GM21360 (cell line): ENCODE measurements at regions not wholly inside any gene's neighbourhood (a gene's known extent, or its start where the extent isn't known, plus 50 kb on each side); places are given as distances from the start of the nearest gene placed in this dataset.
"Not testable (repeated sequence)": the region's sequence is repeated elsewhere in the genome, so short reads cannot be mapped to it uniquely, and the experiment has no call there.

ENCODE experiments used
- ATAC-seq: cut with Tn5 transposase; IDR thresholded peaks from one replicate; pipeline ENCODE4 v1.9.1; 2021; ENCODE audit warnings: mild to moderate bottlenecking, moderate library complexity; ENCODE audit not compliant: unreplicated experiment

DNA sequence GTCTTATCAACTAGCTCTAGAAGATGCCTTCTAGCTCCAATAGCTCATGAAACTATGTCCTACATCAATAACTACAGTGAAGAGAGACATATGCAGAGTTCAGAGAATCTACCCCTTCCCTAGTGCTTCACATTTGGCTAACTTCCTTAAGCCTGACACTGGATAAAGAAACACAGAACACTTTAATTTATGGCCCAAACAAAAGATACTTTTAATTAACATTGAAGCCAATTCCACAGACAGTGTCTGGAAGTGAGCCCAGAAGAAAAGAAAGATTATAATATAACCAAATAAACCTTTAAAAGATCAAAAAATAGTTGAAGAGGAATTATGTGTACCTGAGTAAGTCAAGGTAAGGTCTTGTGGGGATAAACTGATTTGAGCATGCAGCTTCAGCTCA, 255.2 kb downstream of the C11orf87 start:
- ATAC-seq = no peak

DNA sequence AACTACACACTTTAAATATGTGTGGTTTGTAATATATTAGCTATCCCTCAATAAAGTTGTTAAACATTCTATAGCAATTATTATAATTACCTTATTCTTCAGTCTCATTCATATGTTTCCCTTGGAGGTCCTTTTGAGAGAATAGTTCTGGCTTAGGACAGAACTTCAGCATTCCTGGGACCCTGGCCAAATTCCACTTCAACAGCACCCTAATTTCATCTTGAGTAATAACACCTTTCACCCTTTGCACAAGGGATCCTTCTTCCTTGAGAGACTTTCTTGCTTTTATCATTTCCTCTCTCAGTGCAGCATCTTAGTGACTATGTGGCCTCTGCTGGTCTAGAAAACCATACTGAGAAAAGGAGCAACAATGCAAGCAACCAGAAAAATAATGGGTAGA, 255.9 kb downstream of the C11orf87 start:
- no peak for ATAC-seq

DNA sequence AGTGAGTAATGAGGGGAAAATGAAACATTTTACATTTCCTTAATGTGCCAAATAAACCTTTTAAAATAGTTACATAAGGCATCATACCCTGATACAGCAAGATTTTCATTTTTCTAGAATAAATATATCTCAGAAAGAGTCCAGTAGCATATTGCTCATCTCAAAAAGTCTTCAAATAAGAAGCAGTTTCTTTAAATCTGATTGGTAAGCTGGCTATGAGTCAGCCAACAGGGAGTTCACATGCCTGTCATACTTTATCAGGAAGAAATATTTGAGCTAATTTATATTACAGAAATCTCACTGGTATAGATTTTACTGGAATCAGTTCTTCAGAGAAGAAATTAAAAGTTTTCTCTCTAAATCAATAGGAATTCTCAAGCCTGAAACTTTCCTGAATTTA, 258.1 kb downstream of the C11orf87 start:
- ATAC-seq = no peak

DNA sequence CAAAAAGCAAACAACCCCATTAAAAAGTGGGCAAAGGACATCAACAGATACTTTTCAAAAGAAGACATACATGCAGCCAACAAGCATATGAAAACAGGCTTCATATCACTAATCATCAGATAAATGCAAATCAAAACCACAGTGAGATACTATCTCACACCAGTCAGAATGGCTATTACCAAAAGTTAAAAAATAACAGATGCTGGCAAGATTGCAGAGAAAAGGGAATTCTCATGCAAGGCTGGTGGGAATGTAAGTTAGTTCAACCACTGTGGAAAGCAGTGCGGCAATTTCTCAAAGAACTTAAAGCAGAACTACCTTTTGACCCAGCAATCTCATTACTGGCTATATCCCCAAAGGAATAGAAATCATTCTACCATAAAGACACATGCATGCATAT, 260.8 kb downstream of the C11orf87 start:
- ATAC-seq = not testable (repeated sequence)

DNA sequence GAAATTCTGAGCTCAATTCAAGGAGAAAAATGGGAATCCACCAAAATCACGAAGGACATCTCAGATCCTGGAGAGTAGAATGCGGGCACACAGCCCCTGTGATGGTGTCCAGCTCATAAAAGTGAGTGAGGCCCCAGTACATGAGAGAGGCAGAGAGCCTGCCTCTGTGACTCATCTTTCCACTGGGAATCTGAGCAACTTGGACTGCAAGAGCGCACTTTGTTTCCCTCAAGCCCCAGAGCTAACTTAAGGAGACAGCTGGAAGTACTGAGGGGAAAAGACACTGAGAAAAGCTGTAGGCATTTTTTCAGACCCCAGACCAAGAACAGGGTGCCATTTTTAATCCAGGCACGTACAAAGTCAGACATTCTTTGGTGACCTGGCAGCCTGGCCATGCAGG, 273.7 kb downstream of the C11orf87 start:
- ATAC-seq = no peak

DNA sequence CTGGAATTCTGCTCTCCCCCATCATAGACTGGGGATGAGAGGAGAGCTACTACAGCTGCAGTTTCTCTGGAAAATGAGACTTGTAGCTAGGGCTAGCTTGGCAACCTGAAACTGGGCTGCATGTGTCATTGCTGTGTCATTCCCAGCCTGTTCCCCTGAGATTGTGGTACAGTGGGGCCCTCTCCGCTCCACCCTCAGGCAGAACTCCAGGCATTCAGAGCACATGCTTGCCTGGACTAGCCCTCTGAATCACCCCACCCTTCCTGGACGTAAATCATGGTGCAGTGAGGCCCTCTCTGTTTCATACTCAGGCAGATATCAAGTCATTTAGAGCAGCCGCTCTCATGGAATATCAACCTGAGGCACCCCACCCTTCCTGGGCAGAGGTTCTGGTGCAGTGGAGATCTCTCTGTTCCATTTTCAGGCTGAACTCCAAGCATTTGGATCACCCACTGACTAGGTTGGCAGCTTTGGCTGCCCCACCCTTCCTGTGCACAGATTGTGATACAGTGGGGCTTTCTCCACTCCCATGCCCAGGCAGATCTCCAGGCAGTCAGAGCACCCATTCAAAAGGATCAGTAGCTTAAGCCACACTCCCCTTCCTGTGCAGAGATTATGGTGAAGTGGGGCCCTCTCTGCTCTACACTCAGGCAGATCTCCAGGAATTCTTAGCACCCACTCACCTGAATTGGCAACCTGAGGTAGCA, 274.4 kb downstream of the C11orf87 start:
- ATAC-seq = no peak

DNA sequence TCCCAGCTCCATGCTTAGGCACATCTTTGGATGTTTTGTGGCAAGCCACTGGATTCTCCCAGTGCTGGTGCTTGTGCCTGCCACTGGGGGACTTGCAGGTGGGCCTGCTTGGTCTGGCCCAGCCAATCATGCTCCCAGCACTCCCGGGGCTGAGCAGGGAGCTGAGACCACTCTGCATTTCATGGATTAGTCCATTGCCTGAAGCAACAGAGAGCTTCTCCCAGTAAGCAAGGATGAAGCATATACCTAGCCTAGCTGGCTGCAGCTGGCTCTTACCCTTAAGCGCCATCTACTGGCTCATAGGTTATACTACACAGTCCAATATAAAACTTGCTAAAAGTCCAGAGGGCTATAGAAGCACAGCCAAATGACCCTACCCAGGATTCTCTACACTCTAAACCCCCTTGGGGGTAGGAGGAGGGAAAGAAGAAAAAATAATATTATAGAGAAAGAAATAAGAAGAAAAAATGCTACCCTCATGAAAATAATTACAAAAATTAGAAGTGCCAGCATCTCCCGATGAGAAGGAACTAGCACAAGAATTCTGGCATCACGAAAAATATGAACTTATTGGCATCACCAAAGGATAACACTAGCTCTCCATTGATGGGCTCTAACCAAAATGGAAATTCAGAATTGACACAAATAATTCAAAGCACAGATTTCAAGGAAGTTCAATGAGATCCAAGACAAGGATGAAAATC, 275.3 kb downstream of the C11orf87 start:
- peak; percentile 96 for ATAC-seq

DNA sequence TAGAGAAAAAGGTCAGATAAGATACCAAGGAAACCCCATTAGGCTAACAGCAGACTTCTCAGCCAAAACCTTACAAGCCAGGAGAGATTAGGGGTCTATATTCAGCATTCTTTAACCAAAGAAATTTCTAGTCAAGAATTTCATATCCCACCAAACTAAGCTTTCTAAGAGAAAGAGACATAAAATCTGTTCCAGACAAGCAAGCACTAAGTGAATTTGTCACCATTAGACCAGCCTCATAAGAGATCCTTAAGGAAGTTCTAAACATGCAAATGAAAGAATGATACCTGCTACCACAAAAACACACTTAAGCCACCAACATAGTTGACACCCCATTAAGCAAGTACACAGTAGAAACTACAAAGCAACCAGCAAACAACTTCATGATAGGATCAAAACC, 276.2 kb downstream of the C11orf87 start:
- no peak for ATAC-seq

DNA sequence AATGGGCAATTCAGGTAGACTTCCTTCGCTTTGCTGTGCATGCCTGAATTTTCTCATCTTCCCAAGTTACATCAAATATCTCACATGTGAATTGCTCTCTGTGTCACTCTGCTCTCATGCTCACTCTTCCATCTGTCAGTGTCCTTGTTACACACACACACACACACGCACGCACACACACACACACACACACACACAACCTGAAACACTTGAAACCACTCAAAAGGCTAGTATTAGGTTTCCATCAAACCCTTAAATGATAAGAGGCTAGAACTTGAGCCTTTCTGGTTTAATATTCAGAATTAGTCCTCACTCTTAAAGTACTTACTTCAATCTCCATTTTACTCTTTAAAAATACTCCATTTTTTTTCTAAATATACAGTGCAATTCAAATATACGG, 282.4 kb downstream of the C11orf87 start:
- ATAC-seq = no peak

DNA sequence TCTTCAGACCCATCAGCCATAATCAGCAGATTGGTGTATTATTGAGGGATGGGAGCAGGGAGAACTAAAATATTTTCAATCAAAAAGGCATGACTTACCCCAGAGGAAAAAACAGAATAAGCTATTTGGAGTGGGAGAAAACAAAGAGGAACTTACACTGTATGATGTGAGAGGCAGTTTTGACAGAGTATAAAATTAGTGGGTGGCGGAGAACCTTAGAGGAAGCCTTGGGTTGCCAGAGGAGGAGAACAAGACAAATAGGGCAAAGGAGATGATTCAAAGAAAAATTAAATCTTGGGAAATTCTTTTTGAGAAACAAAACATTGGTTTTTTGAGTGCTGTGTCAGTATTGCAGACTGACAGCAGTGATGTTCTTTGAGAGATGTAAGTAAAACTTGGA, 285.0 kb downstream of the C11orf87 start:
- no peak for ATAC-seq

DNA sequence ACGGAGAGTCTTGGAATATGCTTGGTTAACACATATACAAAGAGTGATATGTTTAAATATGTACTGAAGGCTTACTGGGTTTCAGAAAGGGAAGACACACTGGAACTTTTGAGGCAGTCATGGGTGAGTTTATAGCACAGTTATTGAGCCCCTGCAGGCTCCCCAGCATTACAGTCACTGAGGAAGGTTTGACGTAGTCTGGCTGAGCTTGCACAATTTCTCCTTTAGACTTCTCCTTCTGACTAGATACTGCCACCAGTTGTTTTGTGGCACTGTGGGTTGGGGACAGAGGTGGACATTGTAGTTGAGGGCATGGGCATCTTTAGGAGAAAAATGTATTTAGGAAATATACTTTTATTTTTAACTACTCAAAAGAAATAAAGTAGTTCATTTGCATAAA, 285.4 kb downstream of the C11orf87 start:
- ATAC-seq = no peak

DNA sequence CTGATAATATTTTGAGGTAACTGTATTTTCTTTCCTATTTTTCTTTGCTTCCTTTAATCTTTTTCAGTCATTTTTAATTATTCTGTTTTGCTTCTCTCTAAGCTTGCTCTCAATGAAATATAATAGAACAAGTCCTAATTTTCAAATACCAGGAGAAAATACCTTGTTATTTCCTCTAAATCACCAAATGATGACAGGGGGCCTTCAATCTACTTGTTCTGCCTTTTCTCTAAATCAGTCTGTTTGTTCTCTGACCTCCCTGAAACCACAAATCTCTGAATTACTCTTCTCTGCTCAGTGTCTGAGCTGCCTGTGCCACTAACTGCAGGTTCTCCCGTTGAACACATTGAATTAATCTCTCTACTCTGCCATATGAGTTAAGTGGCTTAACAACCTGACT, 286.2 kb downstream of the C11orf87 start:
- ATAC-seq = no peak

DNA sequence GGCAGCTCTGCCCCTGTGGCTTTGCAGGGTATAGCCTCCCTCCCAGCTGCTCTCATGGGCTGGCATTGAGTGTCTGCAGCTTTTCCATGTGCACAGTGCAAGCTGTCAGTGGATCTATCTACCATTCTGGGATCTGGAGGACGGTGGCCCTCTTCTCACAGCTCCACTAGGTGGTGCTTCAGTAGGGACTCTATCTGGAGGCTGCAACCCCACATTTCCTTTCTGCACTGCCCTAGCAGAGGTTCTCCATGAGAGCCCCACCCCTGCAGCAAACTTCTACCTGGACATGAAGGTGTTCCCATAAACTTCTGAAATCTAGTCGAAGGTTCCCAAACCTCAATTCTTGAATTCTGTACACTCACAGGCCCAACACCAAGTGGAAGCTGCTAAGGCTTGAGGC, 292.5 kb downstream of the C11orf87 start:
- not testable (repeated sequence) for ATAC-seq

DNA sequence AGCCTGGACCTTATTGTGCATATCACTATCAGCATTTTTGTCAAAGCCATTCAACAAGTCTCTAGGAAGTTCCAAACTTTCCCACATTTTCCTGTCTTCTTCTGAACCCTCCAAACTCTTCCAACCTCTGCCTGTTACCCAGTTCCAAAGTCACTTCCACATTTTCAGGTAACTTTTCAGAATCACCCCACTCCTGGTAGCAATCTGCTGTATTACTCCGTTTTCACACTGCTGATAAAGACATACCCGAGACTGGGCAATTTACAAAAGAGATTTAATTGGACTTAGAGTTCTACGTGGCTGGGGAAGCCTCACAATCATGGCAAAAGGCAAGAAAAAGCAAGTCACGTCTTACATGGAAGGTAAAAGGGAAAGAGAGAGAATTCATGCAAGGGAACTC, 293.4 kb downstream of the C11orf87 start:
- not testable (repeated sequence) for ATAC-seq

DNA sequence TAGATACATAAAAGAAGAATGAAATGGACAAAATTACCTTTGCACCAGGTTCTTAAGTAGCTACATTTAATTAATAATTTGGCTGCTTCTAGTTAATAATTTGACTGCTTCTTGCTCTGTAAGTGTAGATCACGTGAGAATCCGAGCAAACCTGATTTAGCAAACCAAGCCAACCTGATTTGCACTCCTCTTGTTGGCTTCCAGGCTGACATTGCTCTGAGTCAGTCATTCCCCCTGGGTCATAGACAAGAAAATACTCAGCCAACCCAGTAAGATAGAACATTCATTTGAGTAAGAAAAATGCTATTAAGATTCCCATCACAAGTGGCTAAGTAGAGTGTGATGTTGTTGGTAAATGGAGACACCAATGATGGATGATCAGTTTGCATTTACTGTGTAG, 304.1 kb downstream of the C11orf87 start:
- ATAC-seq = no peak

DNA sequence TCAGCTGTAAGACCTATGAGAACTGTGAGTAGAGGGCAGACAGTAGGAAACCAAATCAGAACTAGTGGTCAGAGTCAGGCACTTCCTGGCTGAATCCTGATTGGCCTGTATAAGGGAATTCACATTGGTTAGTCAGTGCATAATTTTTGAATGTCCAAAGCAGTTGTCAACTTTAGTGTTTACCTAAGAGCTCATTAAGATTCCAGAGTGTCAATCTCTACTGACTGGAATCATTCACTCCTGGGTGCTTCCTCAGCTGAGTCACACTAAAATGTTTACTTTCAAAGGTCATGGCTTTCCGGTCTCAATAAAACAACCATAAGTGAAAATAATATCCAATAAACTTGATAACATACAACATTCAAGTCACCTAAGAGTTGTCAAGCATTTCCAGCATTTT, 306.1 kb downstream of the C11orf87 start:
- ATAC-seq = no peak

DNA sequence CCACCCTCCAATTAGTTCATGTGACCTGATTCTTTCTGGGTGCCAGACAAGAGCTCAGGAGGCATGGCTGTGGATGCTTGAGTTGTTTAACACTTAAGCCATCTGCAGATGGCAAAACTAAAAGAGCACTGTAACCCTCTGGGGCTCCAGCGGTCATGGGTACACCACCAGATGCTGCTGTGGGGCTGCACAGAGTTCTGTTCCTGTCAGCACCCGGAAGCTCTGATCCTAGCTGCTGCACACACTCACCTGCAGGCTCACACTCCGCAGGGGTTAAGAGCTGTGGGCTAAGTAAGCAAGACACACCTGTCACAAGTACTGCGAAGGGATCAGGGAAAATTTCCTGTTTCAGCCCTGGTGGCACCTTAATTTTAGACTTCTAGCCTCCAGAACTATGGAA, 307.8 kb downstream of the C11orf87 start:
- no peak for ATAC-seq

DNA sequence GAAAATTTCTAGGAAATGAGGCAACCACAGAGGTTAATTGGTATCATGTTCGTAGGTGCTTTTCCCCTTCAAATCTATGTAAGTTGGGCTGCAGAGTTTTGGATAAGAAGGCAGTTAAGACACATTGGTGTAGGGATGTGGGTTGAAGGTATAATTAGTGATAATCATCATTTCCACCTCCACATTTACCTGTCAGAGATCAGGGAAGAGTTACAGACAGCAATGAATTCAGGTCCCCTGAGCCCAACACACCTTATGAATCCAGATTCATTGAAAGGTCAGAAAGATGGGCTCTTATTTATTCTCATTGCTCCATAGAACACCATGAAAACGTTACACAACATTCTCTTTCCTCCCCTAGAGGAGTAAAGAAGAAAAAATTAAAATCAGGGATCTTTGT, 308.7 kb downstream of the C11orf87 start:
- ATAC-seq = no peak

DNA sequence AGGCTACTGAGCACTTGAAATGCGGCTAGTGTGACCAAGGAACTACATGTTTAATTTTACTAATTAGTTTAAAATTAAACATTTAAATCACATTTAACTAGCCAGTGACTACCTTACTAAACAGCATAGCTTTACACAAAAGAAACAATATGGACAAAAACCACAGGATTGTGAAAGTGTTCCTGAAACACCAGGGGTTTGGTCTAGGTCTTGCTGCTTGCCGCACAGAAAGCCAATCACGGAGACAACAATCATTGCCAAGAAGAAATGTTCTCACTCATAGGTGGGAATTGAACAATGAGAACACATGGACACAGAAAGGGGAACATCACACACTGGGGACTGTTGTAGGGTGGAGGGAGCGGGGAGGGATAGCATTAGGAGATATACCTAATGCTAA, 309.5 kb downstream of the C11orf87 start:
- ATAC-seq = no peak

DNA sequence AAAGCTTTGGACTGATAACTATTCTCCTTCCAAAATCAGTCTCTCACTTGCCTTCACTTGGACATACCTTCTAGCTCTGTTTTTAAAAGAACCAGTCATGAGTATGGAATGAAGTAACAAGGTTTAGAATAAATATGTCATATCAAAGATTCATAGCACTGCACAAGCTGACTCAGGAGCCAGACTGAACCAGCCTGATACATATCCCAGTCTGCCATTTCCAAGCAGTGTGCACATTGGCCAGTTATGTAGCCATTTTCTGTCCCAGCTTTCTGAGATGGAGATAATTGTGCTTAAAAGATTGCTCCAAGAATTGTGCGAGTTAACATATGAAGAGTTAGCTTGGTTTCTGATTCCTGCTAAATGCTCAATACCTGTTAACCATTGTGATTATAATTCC, 311.3 kb downstream of the C11orf87 start:
- ATAC-seq = no peak

DNA sequence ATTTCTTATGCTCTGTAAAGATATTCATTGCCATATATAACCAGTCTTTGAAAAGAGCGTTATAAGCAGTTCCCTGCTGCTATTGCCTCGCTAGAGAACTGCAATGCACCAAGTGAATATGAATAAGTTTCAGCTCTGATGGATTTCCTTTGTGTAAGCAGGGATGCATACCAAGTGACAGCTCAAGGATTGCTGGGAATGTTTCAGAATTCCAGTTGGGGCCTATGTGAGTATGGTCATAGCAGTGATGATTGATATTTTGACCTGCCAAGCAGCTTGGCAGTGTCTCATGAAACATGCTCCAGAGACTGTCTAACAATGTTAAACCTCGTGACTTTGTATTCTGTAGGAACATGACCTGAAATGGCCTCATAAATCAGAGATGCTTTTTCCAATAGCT, 312.6 kb downstream of the C11orf87 start:
- ATAC-seq = no peak

DNA sequence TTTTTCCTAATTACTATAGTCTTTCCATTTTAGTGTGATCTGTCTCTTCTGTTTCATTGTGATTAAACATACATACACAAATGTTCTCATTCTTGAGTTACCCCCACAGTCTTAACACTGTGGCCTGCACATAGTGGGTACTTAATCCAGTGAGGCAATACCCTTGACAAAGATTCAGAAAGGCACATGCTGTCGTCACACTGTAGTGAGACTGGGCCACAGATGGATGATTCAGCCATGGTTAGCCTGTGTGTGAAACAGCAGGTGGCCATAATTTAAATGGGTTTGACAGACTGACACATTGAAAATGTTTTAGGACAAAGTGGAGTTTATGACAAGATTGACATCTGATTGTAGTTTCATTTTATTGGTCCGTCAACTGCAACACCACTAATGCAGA, 313.1 kb downstream of the C11orf87 start:
- ATAC-seq = no peak

DNA sequence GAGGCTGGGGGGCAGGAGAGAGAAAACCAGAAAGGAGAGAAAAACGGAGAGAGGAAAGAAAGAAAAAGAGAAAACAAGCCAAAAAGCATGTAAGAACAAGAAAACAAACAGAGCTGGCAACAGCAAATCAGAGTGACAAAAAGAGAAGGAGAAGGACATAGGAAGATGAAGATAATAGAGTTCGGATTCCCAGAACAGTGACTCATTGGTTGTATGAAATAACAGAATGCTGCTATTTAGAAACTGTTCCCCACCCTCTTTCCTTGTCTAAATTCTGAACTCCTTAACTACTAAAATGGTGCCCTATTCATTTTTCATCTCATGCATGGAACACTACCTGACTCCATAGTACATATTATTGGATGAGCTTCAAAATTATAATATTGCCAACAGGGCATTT, 317.4 kb downstream of the C11orf87 start:
- no peak for ATAC-seq
